ENCODE measurements at regions not wholly inside any gene's neighbourhood (a gene's known extent, or its start where the extent isn't known, plus 50 kb on each side); places are given as distances from the start of the nearest gene placed in this dataset.

DNA sequence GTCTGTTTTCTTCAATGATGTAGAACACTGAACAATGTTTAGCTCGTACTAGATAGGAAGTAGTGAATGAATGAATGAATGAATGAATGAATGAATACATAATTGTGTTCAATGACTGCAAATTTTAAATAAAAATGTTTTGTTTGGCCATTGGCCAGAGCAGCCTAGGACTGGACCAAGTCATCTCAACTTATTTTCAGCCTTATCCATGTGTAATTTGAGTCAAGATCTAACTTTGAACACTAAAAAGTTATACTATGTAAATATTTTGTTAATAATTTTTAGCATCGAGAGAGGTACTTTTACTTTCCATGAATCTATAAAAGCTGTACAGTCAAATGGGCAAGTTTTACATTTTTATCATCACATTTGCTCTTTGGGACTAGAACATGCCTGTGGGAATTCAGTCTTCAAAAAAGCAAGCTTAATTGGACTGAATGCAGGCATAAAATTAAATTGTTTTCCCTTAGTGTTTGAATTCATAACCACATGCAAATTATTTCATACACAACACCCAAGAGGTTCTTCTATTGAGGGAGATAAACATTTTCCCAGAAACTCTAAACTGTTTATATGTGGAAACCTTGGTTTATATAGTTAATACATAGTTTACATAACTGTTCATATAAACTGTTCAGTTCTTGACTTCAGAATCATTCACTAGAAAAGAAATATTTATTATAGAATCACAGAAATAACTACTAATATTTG, 222.1 kb upstream of the ANO3 start:
- H3K4me3 ChIP-seq (ENCODE audit: low read depth, low read length) = no peak overlapping the region
- CTCF ChIA-PET = interaction anchor here (0.7 kb wide), 1 partner anchor 128 kb away, joined by 4 read pairs; no protein-coding TSS in a partner anchor
- POLR2A ChIA-PET = no interaction called here
- TF ChIP-seq, protein P1, sequence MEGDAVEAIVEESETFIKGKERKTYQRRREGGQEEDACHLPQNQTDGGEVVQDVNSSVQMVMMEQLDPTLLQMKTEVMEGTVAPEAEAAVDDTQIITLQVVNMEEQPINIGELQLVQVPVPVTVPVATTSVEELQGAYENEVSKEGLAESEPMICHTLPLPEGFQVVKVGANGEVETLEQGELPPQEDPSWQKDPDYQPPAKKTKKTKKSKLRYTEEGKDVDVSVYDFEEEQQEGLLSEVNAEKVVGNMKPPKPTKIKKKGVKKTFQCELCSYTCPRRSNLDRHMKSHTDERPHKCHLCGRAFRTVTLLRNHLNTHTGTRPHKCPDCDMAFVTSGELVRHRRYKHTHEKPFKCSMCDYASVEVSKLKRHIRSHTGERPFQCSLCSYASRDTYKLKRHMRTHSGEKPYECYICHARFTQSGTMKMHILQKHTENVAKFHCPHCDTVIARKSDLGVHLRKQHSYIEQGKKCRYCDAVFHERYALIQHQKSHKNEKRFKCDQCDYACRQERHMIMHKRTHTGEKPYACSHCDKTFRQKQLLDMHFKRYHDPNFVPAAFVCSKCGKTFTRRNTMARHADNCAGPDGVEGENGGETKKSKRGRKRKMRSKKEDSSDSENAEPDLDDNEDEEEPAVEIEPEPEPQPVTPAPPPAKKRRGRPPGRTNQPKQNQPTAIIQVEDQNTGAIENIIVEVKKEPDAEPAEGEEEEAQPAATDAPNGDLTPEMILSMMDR (IDR thresholded peaks at IDR 0.05; ENCODE audit: insufficient read depth, low read depth, low read length) = no peak
- DNase-seq (ENCODE audit: low read depth) = no peak
- H3K36me3 ChIP-seq (ENCODE audit: control insufficient read depth, insufficient read depth, low read length) = no peaks in the 10 kb centered on the region
- H3K27me3 ChIP-seq (ENCODE audit: control insufficient read depth, insufficient read depth, low read length) = no peaks in the 10 kb centered on the region

DNA sequence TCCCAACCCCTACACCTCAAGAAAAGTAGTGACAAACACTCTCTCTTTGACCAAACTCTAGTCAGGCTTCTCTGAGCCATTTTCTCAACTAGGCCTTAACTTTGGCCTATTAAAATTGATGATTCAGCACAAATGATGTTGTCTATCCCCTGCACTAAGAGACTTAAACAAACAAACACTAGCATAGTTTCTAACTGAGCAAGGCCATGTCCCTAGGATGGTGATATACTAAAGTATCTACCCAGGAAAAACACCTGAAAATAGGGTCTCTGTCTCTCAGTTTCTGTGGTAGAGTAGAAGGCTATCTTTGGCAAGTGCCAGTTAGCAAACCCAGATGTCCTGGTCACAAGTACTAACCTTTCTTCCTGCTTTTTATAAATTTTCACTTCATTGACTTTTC, 219.7 kb upstream of the ANO3 start:
- Histone ChIP-seq H3K4me3 (ENCODE audit: low read depth, low read length) (no peak overlapping the region), H3K36me3 (ENCODE audit: control insufficient read depth, insufficient read depth, low read length) (no peaks in the 10 kb centered on the region), H3K27me3 (ENCODE audit: control insufficient read depth, insufficient read depth, low read length) (no peaks in the 10 kb centered on the region)
- TF ChIP-seq, protein P1 (IDR thresholded peaks at IDR 0.05; ENCODE audit: insufficient read depth, low read depth, low read length) = no peak
- no peak for DNase-seq (ENCODE audit: low read depth)
- CTCF ChIA-PET = no interaction called here
- POLR2A ChIA-PET = no interaction called here

DNA sequence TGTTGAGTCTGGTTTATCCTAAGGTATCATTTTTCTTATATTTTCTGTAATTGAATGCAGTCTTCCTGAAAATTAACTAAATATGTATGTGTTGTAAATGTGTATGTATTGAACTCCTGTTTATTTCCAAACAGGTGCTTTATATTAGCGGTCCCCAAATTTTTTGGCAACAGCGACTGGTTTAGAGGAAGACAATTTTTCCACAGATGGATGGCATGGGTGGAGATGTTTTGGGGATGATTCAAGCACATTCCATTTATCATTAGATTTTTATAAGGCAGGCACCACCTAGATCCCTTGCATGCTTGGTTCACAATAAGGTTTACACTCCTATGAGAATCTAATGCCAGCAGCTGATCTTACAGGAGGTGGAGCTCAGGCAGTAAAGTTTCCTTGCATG, 210.5 kb upstream of the ANO3 start:
- no peak overlapping the region for H3K4me3 ChIP-seq (ENCODE audit: low read depth, low read length)
- POLR2A ChIA-PET = no interaction called here
- peak; percentile 6 for DNase-seq (ENCODE audit: low read depth)
- H3K27me3 ChIP-seq (ENCODE audit: control insufficient read depth, insufficient read depth, low read length) = no peaks in the 10 kb centered on the region
- CTCF ChIA-PET = interaction anchor here (0.7 kb wide), 1 partner anchor 10 kb away, joined by 3 read pairs; no protein-coding TSS in a partner anchor
- TF ChIP-seq, protein P1 (IDR thresholded peaks at IDR 0.05; ENCODE audit: insufficient read depth, low read depth, low read length) = no peak
- no peaks in the 10 kb centered on the region for H3K36me3 ChIP-seq (ENCODE audit: control insufficient read depth, insufficient read depth, low read length)

DNA sequence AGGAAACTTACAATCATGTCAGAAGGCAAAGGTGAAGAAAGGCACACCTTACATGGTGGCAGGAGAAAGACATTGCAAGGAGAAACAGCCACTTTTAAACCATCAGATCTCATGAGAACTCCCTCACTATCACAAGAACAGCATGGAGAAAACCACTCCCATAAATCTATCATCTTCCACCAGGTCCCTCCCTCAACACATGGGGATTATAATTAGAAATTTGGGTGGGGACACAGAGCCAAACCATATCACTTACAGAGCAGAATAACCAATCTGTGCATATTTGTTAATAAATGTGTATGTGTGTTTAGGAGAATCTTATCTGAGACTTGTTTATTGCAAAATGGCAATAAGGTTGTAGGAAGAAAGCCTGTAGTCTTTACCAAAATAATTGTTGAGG, 205.2 kb upstream of the ANO3 start:
- H3K27me3 ChIP-seq (ENCODE audit: control insufficient read depth, insufficient read depth, low read length) = no peaks in the 10 kb centered on the region
- H3K4me3 ChIP-seq (ENCODE audit: low read depth, low read length) = no peak overlapping the region
- CTCF ChIA-PET = no interaction called here
- POLR2A ChIA-PET = no interaction called here
- H3K36me3 ChIP-seq (ENCODE audit: control insufficient read depth, insufficient read depth, low read length) = no peaks in the 10 kb centered on the region
- TF ChIP-seq, protein P1 (IDR thresholded peaks at IDR 0.05; ENCODE audit: insufficient read depth, low read depth, low read length) = no peak
- no peak for DNase-seq (ENCODE audit: low read depth)

DNA sequence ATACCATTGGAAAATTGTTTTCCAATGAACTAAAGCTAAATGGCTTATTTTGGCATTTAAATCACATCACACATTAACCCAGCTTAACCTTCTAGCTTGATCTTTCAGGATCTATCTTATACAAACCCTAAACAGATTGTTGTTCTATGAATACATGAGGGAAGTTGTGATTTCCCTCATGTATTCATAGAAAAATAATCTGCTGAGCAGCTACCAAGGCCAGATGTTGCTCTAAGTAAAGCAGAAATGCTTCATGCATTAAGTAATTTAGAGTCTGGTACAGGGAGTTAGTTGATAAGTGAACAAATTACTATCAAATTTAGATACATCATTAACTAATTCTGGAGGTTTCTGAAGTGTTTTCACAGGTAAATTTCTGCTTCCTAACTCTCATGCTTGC, 204.6 kb upstream of the ANO3 start:
- H3K36me3 ChIP-seq (ENCODE audit: control insufficient read depth, insufficient read depth, low read length) = no peaks in the 10 kb centered on the region
- CTCF ChIA-PET = no interaction called here
- DNase-seq (ENCODE audit: low read depth) = no peak

More for the DNA sequence above, 204.6 kb upstream of the ANO3 start:
- no peaks in the 10 kb centered on the region for H3K27me3 ChIP-seq (ENCODE audit: control insufficient read depth, insufficient read depth, low read length)
- POLR2A ChIA-PET = no interaction called here
- TF ChIP-seq, protein P1 (IDR thresholded peaks at IDR 0.05; ENCODE audit: insufficient read depth, low read depth, low read length) = no peak
- H3K4me3 ChIP-seq (ENCODE audit: low read depth, low read length) = no peak overlapping the region
